ENCODE measurements at regions not wholly inside any gene's neighbourhood (a gene's known extent, or its start where the extent isn't known, plus 50 kb on each side); places are given as distances from the start of the nearest gene placed in this dataset.

DNA sequence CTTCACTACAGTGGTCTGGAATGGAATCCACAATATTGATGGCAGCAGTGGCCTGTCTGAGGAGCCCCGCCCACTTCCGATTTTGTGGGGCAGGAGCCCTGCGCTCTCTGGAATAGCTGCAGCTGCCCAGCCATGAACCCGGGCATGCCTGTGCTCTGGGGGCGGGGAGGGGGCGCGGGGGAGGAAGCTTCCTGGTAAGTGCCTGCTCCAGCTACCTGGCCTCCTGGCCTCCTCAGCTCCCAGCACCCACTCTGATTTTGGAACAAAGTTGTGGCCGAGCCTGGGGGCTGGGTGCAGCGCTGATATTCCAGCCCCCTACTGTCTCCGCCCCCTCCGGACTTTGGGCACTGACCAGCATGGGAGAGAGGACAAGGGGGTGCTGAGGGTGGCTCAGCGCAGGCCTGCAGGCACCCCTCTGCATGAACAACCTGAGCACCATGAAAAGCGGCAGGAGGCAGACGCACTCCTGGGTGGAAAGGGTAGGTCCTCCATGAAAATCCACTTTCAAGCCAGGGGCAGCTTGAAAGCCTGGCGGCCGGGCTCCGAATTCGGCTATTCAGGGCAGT is 972.7 kb upstream of the AGA start:
- H3K27ac ChIP-seq, result no peak overlapping the region
- no peak for TF ChIP-seq ZFX (IDR thresholded peaks at IDR 0.05)
- TF ChIP-seq, protein P1, sequence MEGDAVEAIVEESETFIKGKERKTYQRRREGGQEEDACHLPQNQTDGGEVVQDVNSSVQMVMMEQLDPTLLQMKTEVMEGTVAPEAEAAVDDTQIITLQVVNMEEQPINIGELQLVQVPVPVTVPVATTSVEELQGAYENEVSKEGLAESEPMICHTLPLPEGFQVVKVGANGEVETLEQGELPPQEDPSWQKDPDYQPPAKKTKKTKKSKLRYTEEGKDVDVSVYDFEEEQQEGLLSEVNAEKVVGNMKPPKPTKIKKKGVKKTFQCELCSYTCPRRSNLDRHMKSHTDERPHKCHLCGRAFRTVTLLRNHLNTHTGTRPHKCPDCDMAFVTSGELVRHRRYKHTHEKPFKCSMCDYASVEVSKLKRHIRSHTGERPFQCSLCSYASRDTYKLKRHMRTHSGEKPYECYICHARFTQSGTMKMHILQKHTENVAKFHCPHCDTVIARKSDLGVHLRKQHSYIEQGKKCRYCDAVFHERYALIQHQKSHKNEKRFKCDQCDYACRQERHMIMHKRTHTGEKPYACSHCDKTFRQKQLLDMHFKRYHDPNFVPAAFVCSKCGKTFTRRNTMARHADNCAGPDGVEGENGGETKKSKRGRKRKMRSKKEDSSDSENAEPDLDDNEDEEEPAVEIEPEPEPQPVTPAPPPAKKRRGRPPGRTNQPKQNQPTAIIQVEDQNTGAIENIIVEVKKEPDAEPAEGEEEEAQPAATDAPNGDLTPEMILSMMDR (conservative IDR thresholded peaks at IDR 0.05), result no peak

- no peak for TF ChIP-seq ZFX (IDR thresholded peaks at IDR 0.05)
- TF ChIP-seq, protein P1 (conservative IDR thresholded peaks at IDR 0.05), result no peak
- no peak overlapping the region for H3K27ac ChIP-seq
These were observed 973.7 kb upstream of the AGA start for GRCh38 chr4:178415925-178416324.

- H3K27ac ChIP-seq, result no peak overlapping the region
- TF ChIP-seq, protein P1 (conservative IDR thresholded peaks at IDR 0.05), result no peak
- no peak for TF ChIP-seq ZFX (IDR thresholded peaks at IDR 0.05)
These were observed 981.1 kb upstream of the AGA start for GRCh38 chr4:178423366-178423765.

DNA sequence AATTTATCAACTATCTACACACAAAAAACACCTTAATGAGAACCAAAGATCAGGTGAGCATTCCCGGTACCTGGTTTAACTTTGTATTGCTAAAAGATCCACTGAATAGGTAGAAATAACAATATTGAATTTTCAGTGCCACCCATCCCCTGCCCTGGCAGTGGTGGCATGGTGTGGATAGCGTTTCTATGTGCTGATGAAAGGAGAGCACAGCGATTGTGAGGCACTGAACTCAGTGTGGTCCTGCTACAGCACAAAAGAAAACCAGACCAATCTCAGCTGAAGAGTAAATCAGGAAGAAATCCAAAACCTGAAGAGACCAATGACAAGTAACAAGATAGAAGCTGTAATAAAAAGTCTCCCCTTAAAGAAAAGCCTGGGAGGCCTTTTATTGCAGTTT is 984.6 kb upstream of the AGA start:
- no peak overlapping the region for H3K27ac ChIP-seq
- no peak for TF ChIP-seq ZFX (IDR thresholded peaks at IDR 0.05)
- TF ChIP-seq, protein P1 (conservative IDR thresholded peaks at IDR 0.05), result no peak

DNA sequence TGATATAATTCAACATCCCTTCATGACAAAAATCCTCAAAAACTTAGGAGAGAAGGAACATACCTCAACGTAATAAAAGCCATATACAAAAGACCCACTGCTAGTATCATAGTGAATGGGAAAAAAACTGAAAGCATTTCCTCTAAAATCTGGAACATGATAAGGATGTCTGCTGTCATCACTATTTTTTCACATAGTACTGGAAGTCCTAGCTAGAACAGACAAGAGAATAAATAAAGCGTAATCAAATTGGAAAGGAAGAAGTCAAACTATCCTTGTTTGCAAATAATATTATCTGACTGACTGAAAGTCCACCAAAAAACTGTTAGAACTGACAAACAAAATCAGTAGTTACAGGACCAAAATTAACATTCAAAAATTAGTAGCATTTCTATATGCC is 985.4 kb upstream of the AGA start:
- H3K27ac ChIP-seq, result no peak overlapping the region
- no peak for TF ChIP-seq ZFX (IDR thresholded peaks at IDR 0.05)
- TF ChIP-seq, protein P1 (conservative IDR thresholded peaks at IDR 0.05), result no peak

GRCh38 chr4:178448372-178449035 is 1006.3 kb upstream of the AGA start:
- TF ChIP-seq ZFX (IDR thresholded peaks at IDR 0.05), result no peak
- TF ChIP-seq, protein P1 (conservative IDR thresholded peaks at IDR 0.05), result no peak
- no peak overlapping the region for H3K27ac ChIP-seq

- no peak for TF ChIP-seq ZFX (IDR thresholded peaks at IDR 0.05)
- TF ChIP-seq, protein P1 (conservative IDR thresholded peaks at IDR 0.05), result no peak
- no peak overlapping the region for H3K27ac ChIP-seq
These were observed 1008.4 kb upstream of the AGA start for GRCh38 chr4:178450614-178451013.

Measured in C4-2B (cell line).